ENCODE measurements at regions not wholly inside any gene's neighbourhood (a gene's known extent, or its start where the extent isn't known, plus 50 kb on each side); places are given as distances from the start of the nearest gene placed in this dataset.

- CTCF ChIA-PET: interaction anchor here (0.6 to 1.2 kb wide), 3 partner anchors 16 to 684 kb away, joined by 3 to 6 read pairs (median 5); no protein-coding TSS in a partner anchor
- no peaks in the 10 kb centered on the region; the same call in 1 of the 2 replicates for H3K27me3 Mint-ChIP-seq (ENCODE audit: low read depth)
Measured at GRCh38 chr6:3526962-3527650, 70.3 kb upstream of the SLC22A23 start.

More at GRCh38 chr6:3526962-3527650, 70.3 kb upstream of the SLC22A23 start:
- POLR2A ChIA-PET: no interaction called here
- Mint-ChIP-seq H3K9me3 (no peaks in the 10 kb centered on the region), H3K4me1 (peaks cover 14% of the 10 kb centered on the region), H3K4me3 (no peak overlapping the region), H3K27ac (no peak overlapping the region), H3K36me3 (no peaks in the 10 kb centered on the region)
- TF ChIP-seq EMX1 (CRISPR knock-in tag; IDR thresholded peaks at IDR 0.05) (no peak), TEAD1 (CRISPR knock-in tag; IDR thresholded peaks at IDR 0.05) (no peak), ZNF532 (CRISPR knock-in tag; IDR thresholded peaks at IDR 0.05; ENCODE audit: borderline replicate concordance) (no peak), ZBTB21 (CRISPR knock-in tag; IDR thresholded peaks at IDR 0.05; ENCODE audit: borderline replicate concordance) (no peak), OVOL2 (CRISPR knock-in tag; IDR thresholded peaks at IDR 0.05; ENCODE audit: borderline replicate concordance) (no peak), ZNF138 (CRISPR knock-in tag; conservative IDR thresholded peaks at IDR 0.05) (no peak), ZNF263 (CRISPR knock-in tag; IDR thresholded peaks at IDR 0.05; ENCODE audit: low read depth) (no peak), USF2 (CRISPR knock-in tag; IDR thresholded peaks at IDR 0.05) (no peak), ZNF396 (CRISPR knock-in tag; IDR thresholded peaks at IDR 0.05; ENCODE audit: borderline replicate concordance) (no peak), ELF4 (CRISPR knock-in tag; IDR thresholded peaks at IDR 0.05; ENCODE audit: low read depth) (no peak), NR2C2 (CRISPR knock-in tag; IDR thresholded peaks at IDR 0.05) (no peak), SMAD4 (CRISPR knock-in tag; IDR thresholded peaks at IDR 0.05) (no peak)
- TF ChIP-seq, protein P1, sequence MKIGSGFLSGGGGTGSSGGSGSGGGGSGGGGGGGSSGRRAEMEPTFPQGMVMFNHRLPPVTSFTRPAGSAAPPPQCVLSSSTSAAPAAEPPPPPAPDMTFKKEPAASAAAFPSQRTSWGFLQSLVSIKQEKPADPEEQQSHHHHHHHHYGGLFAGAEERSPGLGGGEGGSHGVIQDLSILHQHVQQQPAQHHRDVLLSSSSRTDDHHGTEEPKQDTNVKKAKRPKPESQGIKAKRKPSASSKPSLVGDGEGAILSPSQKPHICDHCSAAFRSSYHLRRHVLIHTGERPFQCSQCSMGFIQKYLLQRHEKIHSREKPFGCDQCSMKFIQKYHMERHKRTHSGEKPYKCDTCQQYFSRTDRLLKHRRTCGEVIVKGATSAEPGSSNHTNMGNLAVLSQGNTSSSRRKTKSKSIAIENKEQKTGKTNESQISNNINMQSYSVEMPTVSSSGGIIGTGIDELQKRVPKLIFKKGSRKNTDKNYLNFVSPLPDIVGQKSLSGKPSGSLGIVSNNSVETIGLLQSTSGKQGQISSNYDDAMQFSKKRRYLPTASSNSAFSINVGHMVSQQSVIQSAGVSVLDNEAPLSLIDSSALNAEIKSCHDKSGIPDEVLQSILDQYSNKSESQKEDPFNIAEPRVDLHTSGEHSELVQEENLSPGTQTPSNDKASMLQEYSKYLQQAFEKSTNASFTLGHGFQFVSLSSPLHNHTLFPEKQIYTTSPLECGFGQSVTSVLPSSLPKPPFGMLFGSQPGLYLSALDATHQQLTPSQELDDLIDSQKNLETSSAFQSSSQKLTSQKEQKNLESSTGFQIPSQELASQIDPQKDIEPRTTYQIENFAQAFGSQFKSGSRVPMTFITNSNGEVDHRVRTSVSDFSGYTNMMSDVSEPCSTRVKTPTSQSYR (CRISPR knock-in tag; IDR thresholded peaks at IDR 0.05): no peak
- TF ChIP-seq, protein P2, sequence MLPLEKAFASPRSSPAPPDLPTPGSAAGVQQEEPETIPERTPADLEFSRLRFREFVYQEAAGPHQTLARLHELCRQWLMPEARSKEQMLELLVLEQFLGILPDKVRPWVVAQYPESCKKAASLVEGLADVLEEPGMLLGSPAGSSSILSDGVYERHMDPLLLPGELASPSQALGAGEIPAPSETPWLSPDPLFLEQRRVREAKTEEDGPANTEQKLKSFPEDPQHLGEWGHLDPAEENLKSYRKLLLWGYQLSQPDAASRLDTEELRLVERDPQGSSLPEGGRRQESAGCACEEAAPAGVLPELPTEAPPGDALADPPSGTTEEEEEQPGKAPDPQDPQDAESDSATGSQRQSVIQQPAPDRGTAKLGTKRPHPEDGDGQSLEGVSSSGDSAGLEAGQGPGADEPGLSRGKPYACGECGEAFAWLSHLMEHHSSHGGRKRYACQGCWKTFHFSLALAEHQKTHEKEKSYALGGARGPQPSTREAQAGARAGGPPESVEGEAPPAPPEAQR (CRISPR knock-in tag; IDR thresholded peaks at IDR 0.05): no peak
- TF ChIP-seq, protein P3, sequence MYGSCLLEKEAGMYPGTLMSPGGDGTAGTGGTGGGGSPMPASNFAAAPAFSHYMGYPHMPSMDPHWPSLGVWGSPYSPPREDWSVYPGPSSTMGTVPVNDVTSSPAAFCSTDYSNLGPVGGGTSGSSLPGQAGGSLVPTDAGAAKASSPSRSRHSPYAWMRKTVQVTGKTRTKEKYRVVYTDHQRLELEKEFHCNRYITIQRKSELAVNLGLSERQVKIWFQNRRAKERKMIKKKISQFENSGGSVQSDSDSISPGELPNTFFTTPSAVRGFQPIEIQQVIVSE (CRISPR knock-in tag; IDR thresholded peaks at IDR 0.05; ENCODE audit: borderline replicate concordance): no peak
- TF ChIP-seq, protein P4, sequence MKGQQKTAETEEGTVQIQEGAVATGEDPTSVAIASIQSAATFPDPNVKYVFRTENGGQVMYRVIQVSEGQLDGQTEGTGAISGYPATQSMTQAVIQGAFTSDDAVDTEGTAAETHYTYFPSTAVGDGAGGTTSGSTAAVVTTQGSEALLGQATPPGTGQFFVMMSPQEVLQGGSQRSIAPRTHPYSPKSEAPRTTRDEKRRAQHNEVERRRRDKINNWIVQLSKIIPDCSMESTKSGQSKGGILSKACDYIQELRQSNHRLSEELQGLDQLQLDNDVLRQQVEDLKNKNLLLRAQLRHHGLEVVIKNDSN (CRISPR knock-in tag; IDR thresholded peaks at IDR 0.05): no peak
- TF ChIP-seq, protein P5, sequence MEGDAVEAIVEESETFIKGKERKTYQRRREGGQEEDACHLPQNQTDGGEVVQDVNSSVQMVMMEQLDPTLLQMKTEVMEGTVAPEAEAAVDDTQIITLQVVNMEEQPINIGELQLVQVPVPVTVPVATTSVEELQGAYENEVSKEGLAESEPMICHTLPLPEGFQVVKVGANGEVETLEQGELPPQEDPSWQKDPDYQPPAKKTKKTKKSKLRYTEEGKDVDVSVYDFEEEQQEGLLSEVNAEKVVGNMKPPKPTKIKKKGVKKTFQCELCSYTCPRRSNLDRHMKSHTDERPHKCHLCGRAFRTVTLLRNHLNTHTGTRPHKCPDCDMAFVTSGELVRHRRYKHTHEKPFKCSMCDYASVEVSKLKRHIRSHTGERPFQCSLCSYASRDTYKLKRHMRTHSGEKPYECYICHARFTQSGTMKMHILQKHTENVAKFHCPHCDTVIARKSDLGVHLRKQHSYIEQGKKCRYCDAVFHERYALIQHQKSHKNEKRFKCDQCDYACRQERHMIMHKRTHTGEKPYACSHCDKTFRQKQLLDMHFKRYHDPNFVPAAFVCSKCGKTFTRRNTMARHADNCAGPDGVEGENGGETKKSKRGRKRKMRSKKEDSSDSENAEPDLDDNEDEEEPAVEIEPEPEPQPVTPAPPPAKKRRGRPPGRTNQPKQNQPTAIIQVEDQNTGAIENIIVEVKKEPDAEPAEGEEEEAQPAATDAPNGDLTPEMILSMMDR (IDR thresholded peaks at IDR 0.05): no peak
- DNase-seq (ENCODE audit: low spot score) (no peak), ATAC-seq (no peak)

Measured in WTC11 (cell line).